Hepatocyte (in vitro differentiated cells): ENCODE measurements at regions not wholly inside any gene's neighbourhood (a gene's known extent, or its start where the extent isn't known, plus 50 kb on each side); places are given as distances from the start of the nearest gene placed in this dataset.
A peak's percentile ranks its signal among the peaks of the same experiment; 100 is the strongest.

Experiments used
- DNase-seq: peaks from one replicate; pipeline ENCODE4 v3.0.0-alpha.2; 2016; ENCODE audit warnings: low spot score
- H2AFZ ChIP-seq: fragments of 200-600 bp; sonication (generic); 2 replicates; pipeline ENCODE4 v1.6.0; 2016; ENCODE audit warnings: antibody characterized with exemption, mild to moderate bottlenecking
- H3K27ac ChIP-seq: fragments of 200-600 bp; sonication (generic); 2 replicates; pipeline ENCODE4 v1.5.1; 2016; ENCODE audit warnings: mild to moderate bottlenecking
- H3K27me3 ChIP-seq: fragments of 200-600 bp; sonication (generic); 2 replicates; pipeline ENCODE4 v1.6.1; 2016
- H3K36me3 ChIP-seq: fragments of 200-600 bp; sonication (generic); replicated peaks from 2 replicates; pipeline ENCODE4 v1.5.1; 2016; ENCODE audit warnings: low read depth; ENCODE audit not compliant: insufficient read depth
- H3K4me1 ChIP-seq: fragments of 200-600 bp; sonication (generic); 2 replicates; pipeline ENCODE4 v1.5.1; 2016; ENCODE audit warnings: mild to moderate bottlenecking, moderate library complexity; ENCODE audit not compliant: insufficient read depth
- H3K4me2 ChIP-seq: fragments of 200-600 bp; sonication (generic); 2 replicates; pipeline ENCODE4 v1.6.0; 2016
- H3K4me3 ChIP-seq: fragments of 200-600 bp; sonication (generic); 2 replicates; pipeline ENCODE4 v1.5.1; 2016; ENCODE audit warnings: mild to moderate bottlenecking
- H3K79me2 ChIP-seq: fragments of 200-600 bp; sonication (generic); 2 replicates; pipeline ENCODE4 v1.6.0; 2017; ENCODE audit warnings: mild to moderate bottlenecking
- H3K9me2 ChIP-seq: fragments of 200-600 bp; sonication (generic); replicated peaks from 2 replicates; pipeline ENCODE4 v1.6.0; 2017; ENCODE audit warnings: mild to moderate bottlenecking; ENCODE audit not compliant: insufficient read depth
- H3K9me3 ChIP-seq: fragments of 200-600 bp; sonication (generic); 2 replicates; pipeline ENCODE4 v1.5.1; 2016; ENCODE audit warnings: low read depth, mild to moderate bottlenecking
- H4K20me1 ChIP-seq: fragments of 200-600 bp; sonication (generic); 2 replicates; pipeline ENCODE4 v1.6.0; 2016; ENCODE audit warnings: mild to moderate bottlenecking; ENCODE audit not compliant: insufficient read depth, poor library complexity, severe bottlenecking
- CTCF ChIP-seq: fragments of 200-600 bp; sonication (generic); IDR thresholded peaks from 2 replicates; pipeline ENCODE4 v1.5.1; 2016; ENCODE audit warnings: antibody characterized with exemption, mild to moderate bottlenecking; ENCODE audit not compliant: poor library complexity
- EZH2 ChIP-seq: fragments of 200-600 bp; sonication (generic); IDR thresholded peaks from 2 replicates; pipeline ENCODE4 v1.6.1; 2016; ENCODE audit warnings: antibody characterized with exemption, mild to moderate bottlenecking, borderline replicate concordance
- EZH2phosphoT487 ChIP-seq: fragments of 200-600 bp; sonication (generic); IDR thresholded peaks from one replicate; pipeline ENCODE4 v1.6.1; 2018; ENCODE audit warnings: antibody characterized with exemption, mild to moderate bottlenecking, low read depth, moderate library complexity; ENCODE audit not compliant: unreplicated experiment, severe bottlenecking
- WGBS: methylation state at CpG from one replicate; pipeline ENCODE4 v1.1.6; 2016; ENCODE audit warnings: low lambda C conversion rate; ENCODE audit errors: missing lambda C conversion rate; 5-methylcytosine and 5-hydroxymethylcytosine counted together

- 85% methylated on average over 12 of the region's 12 CpGs for WGBS
- Histone ChIP-seq H3K4me1 (peaks cover 14% of the 10 kb centered on the region), H3K9me3 (no peaks in the 10 kb centered on the region), H3K27ac (peak overlapping the region; percentile 83), H3K36me3 (no peaks in the 10 kb centered on the region), H3K27me3 (no peaks in the 10 kb centered on the region), H3K4me2 (no peak overlapping the region), H3K79me2 (no peaks in the 10 kb centered on the region), H2AFZ (no peak overlapping the region), H3K9me2 (no peaks in the 10 kb centered on the region), H4K20me1 (no peaks in the 10 kb centered on the region), H3K4me3 (no peak overlapping the region)
- TF ChIP-seq EZH2phosphoT487, result no peak
- no peak for TF ChIP-seq EZH2
- no peak for TF ChIP-seq CTCF
- DNase-seq, result no peak
These were observed 406.8 kb upstream of the SULF2 start for GRCh38 chr20:48192109-48192508.

GRCh38 chr20:48191200-48191599 is 405.9 kb upstream of the SULF2 start:
- peak overlapping the region; percentile 63 for H3K4me2 ChIP-seq
- no peaks in the 10 kb centered on the region for H3K9me2 ChIP-seq
- H3K36me3 ChIP-seq, result no peaks in the 10 kb centered on the region
- TF ChIP-seq EZH2 (no peak), CTCF (no peak), EZH2phosphoT487 (no peak)
- peak; percentile 60 for DNase-seq
- no peaks in the 10 kb centered on the region for H3K9me3 ChIP-seq
- H3K4me3 ChIP-seq, result no peak overlapping the region
- H3K4me1 ChIP-seq, result peaks cover 14% of the 10 kb centered on the region
- H3K27me3 ChIP-seq, result no peaks in the 10 kb centered on the region
- H4K20me1 ChIP-seq, result no peaks in the 10 kb centered on the region
- H3K79me2 ChIP-seq, result no peaks in the 10 kb centered on the region
- no peak overlapping the region for H2AFZ ChIP-seq
- H3K27ac ChIP-seq, result peak overlapping the region; percentile 83
- 51% methylated on average over 3 of the region's 3 CpGs for WGBS

- Histone ChIP-seq H2AFZ (no peak overlapping the region), H3K27me3 (no peaks in the 10 kb centered on the region), H3K27ac (peak overlapping the region; percentile 83), H3K36me3 (no peaks in the 10 kb centered on the region), H3K9me3 (no peaks in the 10 kb centered on the region), H4K20me1 (no peaks in the 10 kb centered on the region), H3K79me2 (no peaks in the 10 kb centered on the region), H3K4me2 (peak overlapping the region; percentile 63), H3K4me3 (no peak overlapping the region), H3K4me1 (peaks cover 14% of the 10 kb centered on the region), H3K9me2 (no peaks in the 10 kb centered on the region)
- TF ChIP-seq EZH2 (no peak), CTCF (no peak), EZH2phosphoT487 (no peak)
- 21% methylated on average over 4 of the region's 4 CpGs for whole genome bisulfite sequencing
- no peak for DNase-seq
These were observed 405.5 kb upstream of the SULF2 start for GRCh38 chr20:48190757-48191156.

GRCh38 chr20:48189181-48189580 is 403.9 kb upstream of the SULF2 start:
- no peaks in the 10 kb centered on the region for H3K27me3 ChIP-seq
- no peaks in the 10 kb centered on the region for H3K9me2 ChIP-seq
- TF ChIP-seq EZH2 (no peak), CTCF (peak; percentile 35)
- peaks cover 14% of the 10 kb centered on the region for H3K4me1 ChIP-seq
- no peak overlapping the region for H3K4me3 ChIP-seq
- H3K9me3 ChIP-seq, result no peaks in the 10 kb centered on the region
- no peak for DNase-seq
- no peak overlapping the region for H2AFZ ChIP-seq
- H3K27ac ChIP-seq, result no peak overlapping the region
- H4K20me1 ChIP-seq, result no peaks in the 10 kb centered on the region
- H3K4me2 ChIP-seq, result no peak overlapping the region
- no peaks in the 10 kb centered on the region for H3K36me3 ChIP-seq
- no peaks in the 10 kb centered on the region for H3K79me2 ChIP-seq
- WGBS, result 72% methylated on average over 4 of the region's 4 CpGs
